22Rv1 (cell line): ENCODE measurements at regions not wholly inside any gene's neighbourhood (a gene's known extent, or its start where the extent isn't known, plus 50 kb on each side); places are given as distances from the start of the nearest gene placed in this dataset.

Source experiments
- CTCF ChIP-seq: fragments of 450-650 bp; IDR thresholded peaks from 2 replicates; pipeline ENCODE4 v1.5.1; 2017; ENCODE audit warnings: mild to moderate bottlenecking
- ZFX ChIP-seq: fragments of 450-650 bp; IDR thresholded peaks from 2 replicates; pipeline ENCODE4 v1.6.1; 2017; ENCODE audit warnings: antibody characterized with exemption, borderline replicate concordance

GRCh38 chr5:5951953-5952352, 426.4 kb downstream of the MED10 start:
- TF ChIP-seq CTCF (no peak), ZFX (no peak)
